ENCODE measurements at regions not wholly inside any gene's neighbourhood (a gene's known extent, or its start where the extent isn't known, plus 50 kb on each side); places are given as distances from the start of the nearest gene placed in this dataset.

- H4K20me1 ChIP-seq (replicated peaks in 1 of 2; ENCODE audit: control insufficient read depth in 1 of 2, insufficient read depth in 2 of 2, low read length in 2 of 2) = no peaks in the 10 kb centered on the region
- H2BK20ac ChIP-seq (ENCODE audit: low read length) = no peak overlapping the region
- CTCF ChIA-PET (ENCODE audit: partially characterized antibody) = no interaction called here
- H4K5ac ChIP-seq (ENCODE audit: insufficient read length, low read depth, low read length) = no peak overlapping the region
- H4K91ac ChIP-seq (replicated peaks; ENCODE audit: insufficient read length, low read length) = no peak overlapping the region
- 92% methylated on average over 2 of the region's 2 CpGs; no CpG with 5 or more reads in 1 of the 2 experiments for WGBS, 2 experiments (ENCODE audit: extremely low coverage in 1 of 2, insufficient coverage in 1 of 2, insufficient read length in 1 of 2, insufficient replicate concordance in 2 of 2, low coverage in 1 of 2, low lambda C conversion rate in 2 of 2, missing lambda C conversion rate in 1 of 2)
- no peak overlapping the region for H2BK5ac ChIP-seq (ENCODE audit: low read depth, low read length)
- H3K23ac ChIP-seq (ENCODE audit: insufficient read length) = no peak overlapping the region
- no peaks in the 10 kb centered on the region for H3K79me2 ChIP-seq (ENCODE audit: control insufficient read depth in 1 of 2, insufficient read depth in 2 of 2, low read length in 2 of 2)
- TF ChIP-seq NRF1 (IDR thresholded peaks at IDR 0.05; ENCODE audit: low read depth, low read length) = no peak
- no peak for TF ChIP-seq GTF2F1 (IDR thresholded peaks at IDR 0.05; ENCODE audit: borderline replicate concordance, low read depth, low read length)
- TF ChIP-seq BACH1 (IDR thresholded peaks at IDR 0.05; ENCODE audit: low read length) = no peak
- no peak for TF ChIP-seq MAFK (IDR thresholded peaks at IDR 0.05; ENCODE audit: low read depth, low read length)
- no peak for TF ChIP-seq EZH2 (IDR thresholded peaks at IDR 0.05; ENCODE audit: low read depth, low read length, severe bottlenecking)
- no peak for TF ChIP-seq SIN3A (conservative IDR thresholded peaks at IDR 0.05 in 1 of 2, IDR thresholded peaks at IDR 0.05 in 1 of 2; ENCODE audit: low read depth in 1 of 2, low read length in 2 of 2)
- TF ChIP-seq SAP30 (IDR thresholded peaks at IDR 0.05; ENCODE audit: insufficient read depth, insufficient replicate concordance, low read length) = no peak
- TF ChIP-seq RAD21 (IDR thresholded peaks at IDR 0.05 in 1 of 2, conservative IDR thresholded peaks at IDR 0.05 in 1 of 2; ENCODE audit: low read depth in 2 of 2, low read length in 2 of 2) = no peak
- no peak for TF ChIP-seq POU5F1 (IDR thresholded peaks at IDR 0.05; ENCODE audit: low read depth, low read length)
- no peak for TF ChIP-seq CHD1 (IDR thresholded peaks at IDR 0.05; ENCODE audit: low read depth, low read length)
- TF ChIP-seq SUZ12 (IDR thresholded peaks at IDR 0.05; ENCODE audit: low read length) = no peak
- no peak for TF ChIP-seq ATF3 (IDR thresholded peaks at IDR 0.05; ENCODE audit: insufficient read depth, low read depth, low read length)
- TF ChIP-seq CREB1 (IDR thresholded peaks at IDR 0.05) = no peak
- H2BK12ac ChIP-seq (ENCODE audit: low read depth, low read length) = no peak overlapping the region
- DNase-seq (ENCODE audit: low read depth in 1 of 2, low spot score in 2 of 2) = no peak
- no peaks in the 10 kb centered on the region for H3K23me2 ChIP-seq (ENCODE audit: low read depth, low read length)
- no peaks in the 10 kb centered on the region for H3K9me3 ChIP-seq (ENCODE audit: insufficient read depth in 2 of 2, low read depth in 1 of 2, low read length in 1 of 2)
- H3K79me1 ChIP-seq (ENCODE audit: low read depth, low read length) = no peaks in the 10 kb centered on the region
- no peak overlapping the region for H4K8ac ChIP-seq (ENCODE audit: extremely low read depth, insufficient read depth, low read length)
- H3K14ac ChIP-seq (ENCODE audit: insufficient read length) = no peak overlapping the region
- no peak overlapping the region for H2BK15ac ChIP-seq (ENCODE audit: low read length)
- H3K9ac ChIP-seq (replicated peaks in 1 of 4; ENCODE audit: extremely low read depth in 1 of 4, low read depth in 3 of 4, low read length in 3 of 4) = no peak overlapping the region
- peaks cover 0 to 1% (median 0%) of the 10 kb centered on the region in 4 experiments; a peak in 1 of 7 replicates for H3K27me3 ChIP-seq (replicated peaks in 1 of 4; ENCODE audit: control insufficient read depth in 3 of 4, extremely low read depth in 1 of 4, insufficient read depth in 3 of 4, low read length in 3 of 4)
- H3K27ac ChIP-seq (ENCODE audit: low read depth, low read length) = no peak overlapping the region
- H3K4me1 ChIP-seq (replicated peaks in 1 of 4; ENCODE audit: control insufficient read depth in 3 of 4, insufficient read depth in 4 of 4, low read length in 3 of 4) = no peaks in the 10 kb centered on the region
- no peak overlapping the region for H3K4me3 ChIP-seq (ENCODE audit: extremely low read depth in 1 of 4, insufficient read depth in 2 of 4, low read depth in 3 of 4, low read length in 4 of 4)
- POLR2A ChIA-PET (ENCODE audit: partially characterized antibody) = no interaction called here
- H3K56ac ChIP-seq (replicated peaks; ENCODE audit: insufficient read length, low read depth, low read length) = no peak overlapping the region
- no peak overlapping the region for H2BK120ac ChIP-seq (replicated peaks; ENCODE audit: low read depth, low read length)
- no peak overlapping the region for H3K4me2 ChIP-seq (ENCODE audit: insufficient read depth in 1 of 2, low read depth in 2 of 2, low read length in 2 of 2)
- no peak overlapping the region for H3K18ac ChIP-seq (ENCODE audit: extremely low read depth, low read length)
- H2AFZ ChIP-seq (ENCODE audit: low read length) = no peak overlapping the region
- no peak overlapping the region for H2AK5ac ChIP-seq (ENCODE audit: low read depth, low read length)
- H3K4ac ChIP-seq (replicated peaks; ENCODE audit: insufficient read length, low read depth, low read length) = no peak overlapping the region
- no peaks in the 10 kb centered on the region for H3K36me3 ChIP-seq (ENCODE audit: control insufficient read depth in 2 of 4, insufficient read depth in 4 of 4, low read length in 3 of 4)
- no peak for FAIRE-seq
Measured at GRCh38 chr15:95897651-95898050, 432.8 kb upstream of the NR2F2 start.

Measured in H1 (cell line).